Keratinocyte (primary cell): ENCODE measurements at regions not wholly inside any gene's neighbourhood (a gene's known extent, or its start where the extent isn't known, plus 50 kb on each side); places are given as distances from the start of the nearest gene placed in this dataset.

Experiments used
- DNase-seq: peaks from one replicate; pipeline ENCODE4 v3.0.0-alpha.2; 2011; ENCODE audit warnings: low read depth, missing footprints, low spot score
- FAIRE-seq: peaks from 2 replicates; lab custom pipeline; 2011; peaks lifted over from hg19 to GRCh38; lab: Jason Lieb, UNC
- H2AFZ ChIP-seq: 2 replicates; pipeline ENCODE4 v1.6.0; 2012; ENCODE audit warnings: low read length, control low read depth, inconsistent platforms; ENCODE audit not compliant: control insufficient read depth
- H3K27ac ChIP-seq: 2 replicates; pipeline ENCODE4 v1.5.1; 2011; ENCODE audit warnings: low read length; ENCODE audit not compliant: control insufficient read depth, insufficient read depth
- H3K27me3 ChIP-seq: 3 replicates; pipeline ENCODE4 v1.6.0; 2011; ENCODE audit warnings: low read length; ENCODE audit not compliant: control insufficient read depth, insufficient read depth; ENCODE audit errors: extremely low read depth
- H3K36me3 ChIP-seq, 2 experiments: 2 replicates in 1 of 2; 3 replicates in 1 of 2; pipeline ENCODE4 v1.5.1; 2011; ENCODE audit warnings: low read length in 2 of 2, mild to moderate bottlenecking in 1 of 2; ENCODE audit not compliant: control insufficient read depth in 2 of 2, insufficient read depth in 2 of 2; ENCODE audit errors: extremely low read depth in 1 of 2
- H3K4me1 ChIP-seq: 3 replicates; pipeline ENCODE4 v1.5.1; 2011; ENCODE audit warnings: low read length; ENCODE audit not compliant: control insufficient read depth, insufficient read depth; ENCODE audit errors: extremely low read depth
- H3K4me2 ChIP-seq: 3 replicates; pipeline ENCODE4 v1.6.0; 2011; ENCODE audit warnings: low read depth, low read length; ENCODE audit not compliant: control insufficient read depth, insufficient read depth; ENCODE audit errors: extremely low read depth
- H3K4me3 ChIP-seq, 3 experiments: fragments of 200-600 bp in 1 of 3; sonication (generic) in 1 of 3; 2 replicates in 2 of 3; 3 replicates in 1 of 3; pipeline ENCODE4 v1.5.1; 2011 to 2016; ENCODE audit warnings: low read length in 3 of 3, mild to moderate bottlenecking in 3 of 3, control low read depth in 2 of 3, inconsistent platforms in 1 of 3, low read depth in 1 of 3, mixed read lengths in 1 of 3, mixed run types in 1 of 3, moderate library complexity in 1 of 3; ENCODE audit not compliant: control insufficient read depth in 2 of 3, insufficient read depth in 2 of 3; ENCODE audit errors: extremely low read depth in 1 of 3
- H3K79me2 ChIP-seq: 2 replicates; pipeline ENCODE4 v1.6.0; 2012; ENCODE audit warnings: low read length; ENCODE audit not compliant: control insufficient read depth, insufficient read depth
- H3K9ac ChIP-seq: 3 replicates; pipeline ENCODE4 v1.6.0; 2011; ENCODE audit warnings: low read length; ENCODE audit not compliant: control insufficient read depth, insufficient read depth; ENCODE audit errors: extremely low read depth
- H3K9me1 ChIP-seq: 3 replicates; pipeline ENCODE4 v1.6.0; 2011; ENCODE audit warnings: low read length; ENCODE audit not compliant: control insufficient read depth, insufficient read depth; ENCODE audit errors: extremely low read depth
- H3K9me3 ChIP-seq: 2 replicates; pipeline ENCODE4 v1.5.1; 2012; ENCODE audit warnings: low read depth, low read length; ENCODE audit not compliant: control insufficient read depth
- H4K20me1 ChIP-seq: 3 replicates; pipeline ENCODE4 v1.6.0; 2011; ENCODE audit warnings: low read length; ENCODE audit not compliant: control insufficient read depth, insufficient read depth; ENCODE audit errors: extremely low read depth
- CTCF ChIP-seq, 3 experiments: IDR thresholded peaks in 1 of 3; conservative IDR thresholded peaks in 1 of 3; optimal IDR thresholded peaks in 1 of 3; 2 replicates in 2 of 3; 3 replicates in 1 of 3; pipeline versions ENCODE3 to v1.5.1; 2011; ENCODE audit warnings: low read length in 3 of 3, mild to moderate bottlenecking in 3 of 3, moderate library complexity in 2 of 3, control low read depth in 1 of 3, inconsistent platforms in 1 of 3; ENCODE audit not compliant: insufficient read depth in 2 of 3; ENCODE audit errors: extremely low read depth in 1 of 3
- EZH2 ChIP-seq: IDR thresholded peaks from one replicate; pipeline ENCODE4 v1.6.1; 2012; ENCODE audit warnings: inconsistent platforms, mild to moderate bottlenecking, low read length, moderate library complexity
- dilution Hi-C: fragments of 300-500 bp; cut with MboI; formaldehyde crosslinking; loops from one replicate; pipeline ENCODE4 v1.7.0; 2020; ENCODE audit warnings: low sequenced_read_pairs; ENCODE audit not compliant: extremely low pct_ligation_motif_present

DNA sequence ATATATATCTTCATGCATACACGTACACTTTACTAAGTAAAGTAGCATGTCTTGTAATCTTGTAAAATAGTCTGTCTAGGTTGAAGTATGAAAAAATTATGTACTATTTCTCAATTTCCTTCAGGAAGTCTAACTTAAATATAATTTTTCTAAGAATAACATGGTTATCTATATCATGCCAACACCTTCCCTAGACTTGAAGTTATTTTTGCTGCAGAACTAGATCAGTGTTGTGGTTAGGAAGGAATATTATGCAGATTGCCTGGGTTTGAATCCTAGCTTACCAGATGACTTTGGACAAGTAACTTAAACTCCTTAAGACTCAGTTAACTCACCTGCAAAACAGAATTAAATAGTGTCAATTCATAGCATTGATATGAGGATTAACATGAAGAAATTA, 142.2 kb upstream of the SEMA3A start:
- Histone ChIP-seq H3K4me2 (no peak overlapping the region), H3K36me3 (no peaks in the 10 kb centered on the region), H3K4me1 (no peaks in the 10 kb centered on the region), H3K27ac (no peak overlapping the region), H3K9me1 (no peaks in the 10 kb centered on the region), H3K9me3 (no peaks in the 10 kb centered on the region), H3K9ac (no peak overlapping the region), H3K79me2 (no peaks in the 10 kb centered on the region), H2AFZ (no peak overlapping the region), H3K27me3 (no peaks in the 10 kb centered on the region), H4K20me1 (no peaks in the 10 kb centered on the region), H3K4me3 (no peak overlapping the region)
- FAIRE-seq (no peak), DNase-seq (no peak)
- TF ChIP-seq EZH2 = no peak
- TF ChIP-seq CTCF (optimal IDR thresholded peaks at IDR 0.05 in 1 of 3, IDR thresholded peaks at IDR 0.05 in 1 of 3, conservative IDR thresholded peaks at IDR 0.05 in 1 of 3; ENCODE audit: extremely low read depth in 1 of 3, insufficient read depth in 2 of 3, low read length in 3 of 3) = no peak
- dilution Hi-C loops = no loop called here

DNA sequence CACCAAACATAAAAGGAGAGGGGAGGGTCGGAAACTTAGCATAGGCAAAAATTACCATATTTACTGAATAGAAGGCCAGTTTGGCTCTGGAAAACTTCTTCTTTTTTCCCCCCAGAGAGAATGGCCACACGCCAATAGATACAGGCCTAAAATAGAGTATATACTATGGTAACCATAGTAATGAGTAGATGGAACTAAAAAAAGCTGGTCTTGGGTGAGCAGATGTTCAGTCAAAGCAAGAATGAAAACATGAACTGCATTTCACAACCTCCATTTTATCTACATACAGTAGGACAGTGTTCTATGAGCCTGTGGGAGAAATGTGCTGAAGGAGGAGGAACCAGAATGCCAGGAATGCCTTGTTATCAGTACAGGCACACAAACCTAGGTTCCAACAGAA, 141.7 kb upstream of the SEMA3A start:
- Histone ChIP-seq H4K20me1 (no peaks in the 10 kb centered on the region), H2AFZ (no peak overlapping the region), H3K79me2 (no peaks in the 10 kb centered on the region), H3K27me3 (no peaks in the 10 kb centered on the region), H3K9me1 (no peaks in the 10 kb centered on the region), H3K4me2 (no peak overlapping the region), H3K4me3 (no peak overlapping the region), H3K9ac (no peak overlapping the region), H3K36me3 (no peaks in the 10 kb centered on the region), H3K9me3 (no peaks in the 10 kb centered on the region), H3K27ac (no peak overlapping the region), H3K4me1 (no peaks in the 10 kb centered on the region)
- TF ChIP-seq CTCF (optimal IDR thresholded peaks at IDR 0.05 in 1 of 3, IDR thresholded peaks at IDR 0.05 in 1 of 3, conservative IDR thresholded peaks at IDR 0.05 in 1 of 3; ENCODE audit: extremely low read depth in 1 of 3, insufficient read depth in 2 of 3, low read length in 3 of 3) (no peak), EZH2 (no peak)
- FAIRE-seq = no peak
- no peak for DNase-seq
- dilution Hi-C loops = no loop called here
